Large intestine (tissue), 3 donors: ENCODE measurements at regions not wholly inside any gene's neighbourhood (a gene's known extent, or its start where the extent isn't known, plus 50 kb on each side); places are given as distances from the start of the nearest gene placed in this dataset.
A peak's percentile ranks its signal among the peaks of the same experiment; 100 is the strongest.

Experiments
- DNase-seq, 2 donors: peaks; one replicate each; pipeline versions ENCODE4 v3.0.0 to v3.0.0-alpha.2; 2013
- H3K27ac ChIP-seq: one replicate; pipeline ENCODE4 v1.5.1; 2013; ENCODE audit warnings: low read length
- H3K27me3 ChIP-seq: 2 replicates; pipeline ENCODE4 v1.6.1; 2013; ENCODE audit warnings: low read length; ENCODE audit not compliant: control insufficient read depth, insufficient read depth
- H3K36me3 ChIP-seq: 2 replicates; pipeline ENCODE4 v1.6.1; 2013; ENCODE audit warnings: low read length; ENCODE audit not compliant: control insufficient read depth, insufficient read depth
- H3K4me1 ChIP-seq: one replicate; pipeline ENCODE4 v1.6.1; 2013; ENCODE audit warnings: low read length; ENCODE audit not compliant: control insufficient read depth, insufficient read depth
- H3K4me3 ChIP-seq: one replicate; pipeline ENCODE4 v1.5.1; 2013; ENCODE audit warnings: low read length
- H3K9me3 ChIP-seq: one replicate; pipeline ENCODE4 v1.6.1; 2013; ENCODE audit warnings: mild to moderate bottlenecking, low read depth, low read length, moderate library complexity; ENCODE audit not compliant: control insufficient read depth
- WGBS: methylation state at CpG from one replicate; pipeline ENCODE4 v1.1.5; 2013; ENCODE audit warnings: low lambda C conversion rate; ENCODE audit not compliant: insufficient coverage; 5-methylcytosine and 5-hydroxymethylcytosine counted together

- Histone ChIP-seq H3K4me3 (no peak overlapping the region), H3K36me3 (no peaks in the 10 kb centered on the region), H3K4me1 (no peaks in the 10 kb centered on the region), H3K27me3 (no peaks in the 10 kb centered on the region), H3K9me3 (no peaks in the 10 kb centered on the region), H3K27ac (no peak overlapping the region)
- no CpG with 5 or more reads among the region's 1 CpG for WGBS
- DNase-seq = no peak
Observed at GRCh38 chr7:12456506-12456905, 52.8 kb upstream of the VWDE start.

- peak in 1 of 2 donors; percentile 8 for DNase-seq
- H3K9me3 ChIP-seq = no peaks in the 10 kb centered on the region
Observed at GRCh38 chr7:12458520-12459131, 55.0 kb upstream of the VWDE start.

DNA sequence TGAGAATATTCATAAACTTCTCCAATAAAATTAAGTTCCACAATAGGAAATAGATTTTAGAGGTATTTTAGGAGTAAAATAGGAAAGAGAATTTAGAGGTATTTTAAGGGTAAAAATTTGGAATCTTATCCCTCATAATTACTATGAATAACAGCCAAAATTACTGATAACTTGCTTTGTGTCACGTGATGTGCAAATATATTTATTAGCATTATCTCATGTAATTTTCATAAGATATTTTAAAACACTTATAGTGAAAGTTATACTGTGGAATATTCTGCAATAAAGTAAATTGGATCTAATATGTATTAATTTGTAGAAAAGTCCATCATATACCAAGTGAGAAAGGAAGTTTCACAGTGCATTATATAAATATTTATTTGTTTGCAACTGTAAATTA is 64.2 kb upstream of the VWDE start:
- Histone ChIP-seq H3K4me1 (no peaks in the 10 kb centered on the region), H3K36me3 (no peaks in the 10 kb centered on the region), H3K9me3 (peaks cover 3% of the 10 kb centered on the region), H3K27ac (no peak overlapping the region), H3K27me3 (no peaks in the 10 kb centered on the region), H3K4me3 (no peak overlapping the region)
- no peak for DNase-seq
- WGBS = 100% methylated on average over 1 of the region's 1 CpG

More at GRCh38 chr7:12458520-12459131, 55.0 kb upstream of the VWDE start:
- H3K27me3 ChIP-seq = no peaks in the 10 kb centered on the region
- H3K4me3 ChIP-seq = no peak overlapping the region
- WGBS = 48% methylated on average over 2 of the region's 4 CpGs
- H3K36me3 ChIP-seq = no peaks in the 10 kb centered on the region
- H3K4me1 ChIP-seq = no peaks in the 10 kb centered on the region
- H3K27ac ChIP-seq = no peak overlapping the region

- 40% methylated on average over 1 of the region's 5 CpGs for WGBS
Observed at GRCh38 chr7:12469568-12469967, 65.9 kb upstream of the VWDE start.

GRCh38 chr7:12470930-12471329 is 67.3 kb upstream of the VWDE start:
- Histone ChIP-seq H3K27me3 (no peaks in the 10 kb centered on the region), H3K9me3 (peaks cover 3% of the 10 kb centered on the region), H3K4me3 (no peak overlapping the region), H3K27ac (no peak overlapping the region), H3K4me1 (no peaks in the 10 kb centered on the region), H3K36me3 (no peaks in the 10 kb centered on the region)
- no CpG with 5 or more reads among the region's 29 CpGs for WGBS
- no peak for DNase-seq

More at GRCh38 chr7:12469568-12469967, 65.9 kb upstream of the VWDE start:
- Histone ChIP-seq H3K36me3 (no peaks in the 10 kb centered on the region), H3K4me1 (no peaks in the 10 kb centered on the region), H3K27ac (no peak overlapping the region), H3K4me3 (no peak overlapping the region), H3K27me3 (no peaks in the 10 kb centered on the region), H3K9me3 (peaks cover 3% of the 10 kb centered on the region)
- no peak for DNase-seq

DNA sequence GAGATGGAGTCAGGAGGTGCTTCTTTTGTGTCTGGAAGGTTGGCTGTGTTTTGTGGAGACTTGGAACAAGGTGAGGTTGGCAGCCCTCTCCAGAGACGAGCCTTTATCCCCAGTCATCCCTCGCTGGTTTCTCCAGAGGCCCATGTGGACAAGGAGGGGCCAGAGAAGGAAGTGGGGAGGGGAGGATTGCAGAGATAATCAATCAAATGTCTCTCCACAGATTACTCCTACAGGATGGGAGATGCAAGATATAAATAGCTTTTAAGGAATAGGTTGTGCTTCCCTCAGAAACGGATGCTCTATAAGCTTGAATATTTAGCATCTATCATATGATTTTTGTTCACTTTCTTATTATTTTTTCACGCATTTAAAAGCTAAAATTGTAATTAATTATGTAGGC is 70.4 kb upstream of the VWDE start:
- H3K27me3 ChIP-seq = no peaks in the 10 kb centered on the region
- WGBS = 93% methylated on average over 3 of the region's 4 CpGs
- no peaks in the 10 kb centered on the region for H3K36me3 ChIP-seq
- H3K4me3 ChIP-seq = no peak overlapping the region
- no peak for DNase-seq
- H3K27ac ChIP-seq = no peak overlapping the region
- peaks cover 3% of the 10 kb centered on the region for H3K9me3 ChIP-seq
- H3K4me1 ChIP-seq = no peaks in the 10 kb centered on the region

GRCh38 chr7:12475362-12476063 is 71.8 kb upstream of the VWDE start:
- peak in 1 of 2 donors; percentile 4 for DNase-seq
- no peak overlapping the region for H3K27ac ChIP-seq
- WGBS = 73% methylated on average over 2 of the region's 6 CpGs

DNA sequence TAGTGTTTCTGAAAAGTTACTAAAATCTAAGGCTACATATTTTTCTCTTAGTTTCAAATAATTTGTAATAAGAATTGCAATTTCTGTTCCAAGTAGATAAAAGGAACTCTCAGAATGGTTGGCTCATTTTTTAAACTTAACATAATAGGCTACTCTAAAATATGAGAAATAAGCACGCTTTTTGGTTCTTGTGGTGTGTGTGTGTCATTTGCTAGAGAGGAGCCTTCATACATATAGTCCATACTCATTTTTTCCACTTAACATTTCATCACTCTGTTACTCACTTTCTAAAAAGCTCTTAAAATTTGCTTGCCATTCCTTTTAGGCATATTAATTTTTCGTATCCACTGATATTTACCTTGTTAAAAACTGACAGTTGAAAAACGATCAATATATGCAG is 74.0 kb upstream of the VWDE start:
- no peak for DNase-seq
- H3K4me3 ChIP-seq = no peak overlapping the region
- no peaks in the 10 kb centered on the region for H3K27me3 ChIP-seq
- 88% methylated on average over 2 of the region's 3 CpGs for WGBS
- no peak overlapping the region for H3K27ac ChIP-seq
- no peaks in the 10 kb centered on the region for H3K4me1 ChIP-seq
- no peaks in the 10 kb centered on the region for H3K36me3 ChIP-seq
- H3K9me3 ChIP-seq = no peaks in the 10 kb centered on the region

More at GRCh38 chr7:12475362-12476063, 71.8 kb upstream of the VWDE start:
- H3K4me3 ChIP-seq = no peak overlapping the region
- H3K9me3 ChIP-seq = peaks cover 3% of the 10 kb centered on the region
- H3K4me1 ChIP-seq = no peaks in the 10 kb centered on the region
- no peaks in the 10 kb centered on the region for H3K27me3 ChIP-seq
- H3K36me3 ChIP-seq = no peaks in the 10 kb centered on the region

DNA sequence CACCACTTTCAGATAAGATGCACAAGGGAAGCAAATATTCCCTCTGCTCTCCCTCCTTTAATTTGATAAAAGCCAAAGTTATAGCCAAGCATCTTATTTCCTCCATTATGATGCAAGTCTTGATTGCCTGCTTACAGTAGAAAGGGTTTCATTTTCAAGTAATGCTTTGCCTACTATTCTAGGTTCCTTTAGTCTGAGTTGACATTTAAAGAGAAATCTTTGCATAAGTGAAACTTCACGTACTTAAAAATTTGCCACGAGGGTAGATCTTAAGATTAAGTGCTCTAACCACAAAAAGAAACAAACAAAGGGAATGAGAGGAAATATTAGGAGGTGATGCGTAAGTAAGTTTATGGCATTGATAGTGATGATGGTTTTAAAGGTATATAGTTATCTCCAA is 78.1 kb upstream of the VWDE start:
- Histone ChIP-seq H3K9me3 (no peaks in the 10 kb centered on the region), H3K36me3 (no peaks in the 10 kb centered on the region), H3K4me3 (no peak overlapping the region), H3K4me1 (no peaks in the 10 kb centered on the region), H3K27me3 (no peaks in the 10 kb centered on the region), H3K27ac (no peak overlapping the region)
- no peak for DNase-seq
- 66% methylated on average over 2 of the region's 3 CpGs for WGBS

- H3K27ac ChIP-seq = no peak overlapping the region
- DNase-seq = no peak
- WGBS = 93% methylated on average over 2 of the region's 2 CpGs
Observed at GRCh38 chr7:12485845-12486244, 82.2 kb upstream of the VWDE start.

DNA sequence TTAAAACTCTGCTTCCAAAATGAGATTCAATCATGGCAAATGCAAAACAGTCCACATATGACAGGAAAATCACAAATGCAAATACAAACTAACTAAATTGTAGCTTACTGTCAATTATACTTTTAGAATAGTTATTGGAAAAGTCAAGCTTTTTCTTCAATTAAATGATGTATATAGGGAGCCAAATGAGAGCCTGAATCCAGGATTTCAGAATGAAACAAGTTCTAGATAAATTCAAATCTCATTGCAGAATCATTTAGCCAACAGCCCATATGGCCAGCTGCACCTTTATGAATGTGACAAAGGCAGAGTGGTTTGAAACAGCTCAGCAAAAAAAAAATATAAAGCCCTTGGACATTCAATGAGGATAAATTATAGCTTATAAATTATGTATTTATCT is 82.2 kb upstream of the SCIN start:
- Histone ChIP-seq H3K27ac (no peak overlapping the region), H3K4me1 (no peaks in the 10 kb centered on the region), H3K36me3 (no peaks in the 10 kb centered on the region), H3K9me3 (no peaks in the 10 kb centered on the region), H3K4me3 (no peak overlapping the region), H3K27me3 (no peaks in the 10 kb centered on the region)
- DNase-seq = no peak

More at GRCh38 chr7:12485845-12486244, 82.2 kb upstream of the VWDE start:
- Histone ChIP-seq H3K27me3 (no peaks in the 10 kb centered on the region), H3K36me3 (no peaks in the 10 kb centered on the region), H3K4me3 (no peak overlapping the region), H3K4me1 (no peaks in the 10 kb centered on the region), H3K9me3 (no peaks in the 10 kb centered on the region)
